DOHH2 (cell line): ENCODE measurements at regions not wholly inside any gene's neighbourhood (a gene's known extent, or its start where the extent isn't known, plus 50 kb on each side); places are given as distances from the start of the nearest gene placed in this dataset.
"Not testable (repeated sequence)": the region's sequence is repeated elsewhere in the genome, so short reads cannot be mapped to it uniquely, and the experiment has no call there.

Source experiments
- CTCF ChIP-seq: fragments of 200-600 bp; sonication (generic); IDR thresholded peaks from one replicate; pipeline ENCODE4 v1.5.1; 2014; ENCODE audit warnings: antibody characterized with exemption, mild to moderate bottlenecking, low read depth, low read length; ENCODE audit not compliant: poor library complexity, severe bottlenecking
- EZH2phosphoT487 ChIP-seq: fragments of 200-600 bp; sonication (generic); IDR thresholded peaks from 2 replicates; pipeline ENCODE4 v1.6.1; 2017; ENCODE audit warnings: borderline replicate concordance, mild to moderate bottlenecking, antibody characterized with exemption, low read length, moderate library complexity, mixed read lengths

GRCh38 chrX:84846541-84846940, 157.1 kb upstream of the APOOL start:
- not testable (repeated sequence) for TF ChIP-seq CTCF, EZH2phosphoT487
